ENCODE measurements at regions not wholly inside any gene's neighbourhood (a gene's known extent, or its start where the extent isn't known, plus 50 kb on each side); places are given as distances from the start of the nearest gene placed in this dataset.

DNA sequence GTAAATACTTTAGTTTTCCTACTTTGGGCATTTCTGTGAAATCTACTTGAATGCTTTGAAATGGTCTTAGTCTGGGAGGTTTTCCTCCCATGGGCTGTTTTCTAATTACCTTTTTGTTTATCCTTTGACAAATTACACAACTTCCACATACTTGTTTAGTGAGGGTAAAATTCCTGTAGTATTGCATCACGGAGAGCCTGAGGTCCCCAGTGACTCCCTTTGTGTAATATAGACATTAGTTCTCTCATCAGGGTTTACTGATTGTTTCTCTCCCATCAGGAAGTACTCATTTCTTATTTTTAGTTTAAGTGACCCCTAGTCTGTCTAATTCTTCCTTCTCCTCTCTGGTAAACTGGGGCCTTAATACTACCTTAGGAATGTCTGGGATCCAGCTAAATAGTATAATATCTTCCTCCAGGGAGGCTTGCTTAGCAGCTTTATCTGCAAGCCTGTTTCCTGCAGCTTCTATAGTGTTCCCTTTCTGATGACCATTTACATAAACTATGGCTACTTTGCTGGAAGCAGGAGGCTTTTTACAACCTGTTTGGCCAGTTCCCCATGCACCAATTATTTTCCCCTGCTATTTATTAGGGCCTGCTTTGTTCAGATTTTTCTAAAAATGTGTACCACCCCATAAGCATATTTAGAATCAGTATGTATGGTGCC, 87.2 kb upstream of the XCR1 start:
- no peak for FAIRE-seq
- no peak for DNase-seq (ENCODE audit: low spot score)

DNA sequence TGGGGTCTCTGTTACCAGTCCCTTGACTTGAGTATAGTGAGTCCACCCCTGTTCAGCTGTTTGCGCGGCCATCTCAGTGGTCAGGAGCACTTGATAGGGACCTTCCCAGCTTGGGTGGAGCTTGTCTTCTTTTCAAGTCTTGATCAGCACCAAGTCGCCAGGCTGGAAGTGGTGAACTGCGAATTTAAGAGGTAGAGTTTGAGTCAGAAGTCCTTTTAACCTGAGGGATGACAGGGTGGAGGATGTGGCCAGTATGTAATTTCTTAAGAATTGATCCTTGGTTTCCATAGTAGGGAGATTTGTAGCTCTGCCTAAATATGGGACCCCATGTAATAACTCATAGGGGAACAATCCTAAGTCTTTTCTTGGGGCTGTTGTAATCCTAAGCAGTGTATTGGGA, 86.3 kb upstream of the XCR1 start:
- FAIRE-seq, result no peak
- DNase-seq (ENCODE audit: low spot score), result no peak

- DNase-seq (ENCODE audit: low spot score) (no peak), FAIRE-seq (no peak)
These were observed 85.7 kb upstream of the XCR1 start for GRCh38 chr3:46112984-46113383.

- FAIRE-seq (peak; percentile 92), DNase-seq (ENCODE audit: low spot score) (peak; percentile 23)
These were observed 85.0 kb upstream of the XCR1 start for GRCh38 chr3:46112296-46112695.

GRCh38 chr3:46110701-46111493, 83.6 kb upstream of the XCR1 start:
- DNase-seq (ENCODE audit: low spot score) (peak; percentile 78), FAIRE-seq (peak; percentile 77)

DNA sequence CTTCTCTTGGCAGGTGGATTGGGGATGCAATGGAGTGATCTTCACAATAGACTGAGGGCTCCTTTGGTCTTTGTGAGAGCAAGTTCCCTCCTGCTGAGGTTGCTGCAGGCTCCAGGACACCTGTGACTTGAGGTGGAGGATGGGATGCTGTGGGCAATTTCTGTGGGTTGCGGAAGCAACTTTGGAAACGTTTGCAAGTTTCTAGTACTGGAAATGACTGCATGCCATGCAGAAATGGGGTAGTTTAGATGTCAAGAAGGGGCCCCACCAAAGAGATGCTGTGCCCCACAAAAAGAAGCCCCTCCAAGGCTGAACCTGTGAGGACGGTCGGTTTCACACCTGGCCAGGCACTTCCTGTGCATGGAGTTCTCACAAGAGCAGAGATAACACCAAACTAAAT, 80.4 kb upstream of the XCR1 start:
- DNase-seq (ENCODE audit: low spot score) (no peak), FAIRE-seq (no peak)

DNA sequence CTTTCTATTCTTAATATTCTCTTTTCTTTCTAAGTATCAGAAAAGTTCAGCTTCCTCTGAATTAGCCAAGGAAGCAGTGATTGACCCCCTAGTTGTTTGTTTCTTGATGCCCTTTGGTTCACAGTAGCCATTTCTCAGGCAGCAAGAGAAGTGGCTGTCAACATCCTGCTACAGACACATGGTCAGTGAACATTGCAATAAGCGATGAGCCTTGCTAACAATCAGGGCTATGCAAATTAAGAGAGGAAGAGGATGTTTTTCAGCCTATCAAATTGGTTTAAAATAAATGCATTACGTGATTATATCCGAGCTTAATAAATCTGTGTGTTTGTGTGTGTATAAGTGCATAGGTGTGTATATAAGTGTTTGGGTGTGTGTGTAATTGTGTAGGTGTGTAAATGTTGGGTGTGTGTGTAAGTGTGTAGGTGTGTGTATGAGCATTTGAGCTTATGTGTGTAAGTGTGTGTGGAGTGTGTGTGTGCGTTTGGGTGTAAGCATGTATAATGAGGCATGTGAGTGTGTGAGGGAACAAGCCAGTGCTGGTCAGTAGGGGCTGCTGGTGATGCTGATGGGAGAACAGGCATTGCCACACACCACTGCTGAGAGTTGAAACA, 78.1 kb upstream of the XCR1 start:
- FAIRE-seq, result peak; percentile 80
- DNase-seq (ENCODE audit: low spot score), result no peak

DNA sequence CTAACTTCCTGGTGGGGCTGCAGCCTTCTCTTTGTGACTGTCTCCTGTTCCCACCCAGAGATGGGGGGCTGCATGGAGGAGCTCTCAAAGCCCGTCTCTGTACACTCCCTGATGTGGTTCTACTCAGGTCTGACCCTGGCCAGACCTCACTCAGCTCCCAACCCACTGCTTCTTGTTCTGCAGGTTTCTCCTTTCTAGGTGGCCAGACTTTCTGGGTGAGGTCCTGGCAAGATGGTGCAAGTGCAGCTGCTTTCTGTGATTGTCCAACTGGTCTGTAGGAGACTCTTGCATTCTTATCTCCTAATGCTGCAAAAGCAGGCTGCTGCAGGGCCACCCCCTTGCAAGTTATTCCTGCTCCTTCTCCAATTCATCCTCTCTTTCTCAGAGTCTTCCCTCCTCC, 77.4 kb upstream of the XCR1 start:
- FAIRE-seq (no peak), DNase-seq (ENCODE audit: low spot score) (no peak)

DNA sequence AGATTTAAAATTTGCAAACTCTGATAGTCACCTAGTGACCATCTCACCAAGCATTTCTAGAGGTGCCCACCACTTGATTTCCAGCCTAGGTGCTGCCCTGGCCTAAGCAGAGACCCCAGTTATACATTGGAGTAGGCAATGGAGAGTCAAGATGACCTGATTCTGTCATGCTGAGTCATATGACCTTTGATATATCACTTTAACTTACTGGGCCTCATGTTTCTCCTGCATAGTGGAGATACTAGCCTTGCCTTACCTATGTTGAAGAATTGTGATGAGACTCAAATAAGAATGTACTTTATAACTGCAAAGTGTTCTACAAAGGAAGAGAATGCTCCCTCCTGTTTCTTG, 75.5 kb upstream of the XCR1 start:
- FAIRE-seq, result no peak
- no peak for DNase-seq (ENCODE audit: low spot score)

- DNase-seq (ENCODE audit: low spot score) (no peak), FAIRE-seq (no peak)
These were observed 74.9 kb upstream of the XCR1 start for GRCh38 chr3:46102059-46102779.

GRCh38 chr3:46100812-46101211, 73.5 kb upstream of the XCR1 start:
- FAIRE-seq (no peak), DNase-seq (ENCODE audit: low spot score) (no peak)

DNA sequence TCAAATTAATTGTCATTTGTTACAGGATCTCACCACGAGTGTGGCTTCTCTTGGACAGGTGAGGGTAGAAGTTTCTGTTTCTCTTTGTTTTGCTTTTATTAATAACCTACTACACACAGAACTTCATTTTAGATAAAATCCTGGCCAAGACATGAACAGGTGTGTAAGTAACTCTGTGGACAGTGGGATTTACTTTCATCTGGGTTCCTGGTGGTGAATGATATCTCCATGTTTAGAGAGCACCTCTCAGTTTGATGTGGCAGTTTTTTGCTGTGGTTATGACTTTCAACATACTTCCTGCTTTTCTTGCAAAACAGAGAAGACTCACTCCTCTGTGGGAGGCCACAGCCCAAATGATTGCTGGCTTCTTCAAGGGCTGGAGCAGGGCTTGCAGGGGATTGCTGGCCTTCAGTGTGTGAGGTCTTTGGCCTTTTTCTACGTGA, 71.1 kb upstream of the XCR1 start:
- DNase-seq (ENCODE audit: low spot score) (no peak), FAIRE-seq (no peak)

GRCh38 chr3:46097691-46098241, 70.5 kb upstream of the XCR1 start:
- DNase-seq (ENCODE audit: low spot score), result no peak
- FAIRE-seq, result no peak

- DNase-seq (ENCODE audit: low spot score) (no peak), FAIRE-seq (no peak)
These were observed 69.5 kb upstream of the XCR1 start for GRCh38 chr3:46096781-46097180.

GRCh38 chr3:46096336-46096735, 69.1 kb upstream of the XCR1 start:
- DNase-seq (ENCODE audit: low spot score), result no peak

DNA sequence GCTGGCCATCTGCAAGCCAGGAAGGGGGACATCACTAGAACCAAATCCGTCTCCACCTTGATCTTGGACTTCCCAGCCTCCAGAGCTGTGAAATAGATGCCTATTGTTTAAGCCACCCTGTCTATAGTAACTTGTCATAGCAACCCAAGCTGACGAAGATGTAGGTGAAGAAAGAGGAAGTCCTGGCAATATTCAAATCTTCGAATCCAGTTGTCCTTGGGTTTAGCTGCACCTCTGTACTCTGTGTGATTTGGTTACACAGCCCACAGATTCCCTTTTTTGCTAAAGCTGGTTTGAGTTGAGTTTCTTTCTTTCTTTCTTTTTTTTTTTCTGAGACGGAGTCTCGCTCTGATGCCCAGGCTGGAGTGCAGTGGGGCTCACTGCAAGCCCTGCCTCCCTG, 68.0 kb upstream of the XCR1 start:
- no peak for FAIRE-seq
- no peak for DNase-seq (ENCODE audit: low spot score)

More at GRCh38 chr3:46096336-46096735, 69.1 kb upstream of the XCR1 start:
- no peak for FAIRE-seq

- DNase-seq (ENCODE audit: low spot score) (no peak), FAIRE-seq (no peak)
These were observed 67.2 kb upstream of the XCR1 start for GRCh38 chr3:46094506-46094905.

GRCh38 chr3:46093966-46094365, 66.7 kb upstream of the XCR1 start:
- no peak for FAIRE-seq
- DNase-seq (ENCODE audit: low spot score), result no peak

DNA sequence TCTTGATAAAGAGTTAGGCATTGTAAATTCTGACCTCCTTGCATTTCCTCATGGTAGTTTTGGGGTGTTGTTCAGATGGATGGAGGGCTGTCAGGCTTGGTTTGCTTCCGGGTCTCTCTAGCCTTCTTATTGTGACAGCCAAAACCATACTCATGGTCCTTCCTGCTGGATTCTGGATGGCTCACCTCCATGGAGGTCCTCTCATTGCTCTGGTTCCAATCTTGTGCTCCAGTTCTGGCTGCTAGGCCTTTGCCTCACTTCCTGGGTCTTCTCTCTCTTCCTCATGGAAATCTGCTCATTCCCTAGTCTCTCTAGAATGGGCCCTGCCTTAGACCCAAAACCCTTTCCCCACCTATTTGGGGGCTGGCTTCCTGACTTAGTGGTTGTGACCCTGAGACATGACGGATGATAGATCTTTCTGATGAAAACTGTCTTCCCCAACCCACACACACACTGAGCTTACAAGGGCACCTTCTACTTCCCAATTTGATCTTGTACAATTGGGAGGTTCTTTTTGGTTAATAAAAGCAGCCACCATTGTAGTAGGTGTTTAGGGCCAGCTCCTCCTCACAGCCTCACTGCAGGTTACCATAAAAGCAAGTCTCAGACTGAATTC, 66.2 kb upstream of the XCR1 start:
- FAIRE-seq (no peak), DNase-seq (ENCODE audit: low spot score) (no peak)

- FAIRE-seq (no peak), DNase-seq (ENCODE audit: low spot score) (no peak)
These were observed 65.4 kb upstream of the XCR1 start for GRCh38 chr3:46092702-46093080.
